ENCODE measurements at regions not wholly inside any gene's neighbourhood (a gene's known extent, or its start where the extent isn't known, plus 50 kb on each side); places are given as distances from the start of the nearest gene placed in this dataset.

- Histone ChIP-seq H3K27ac (replicated peaks) (no peak overlapping the region), H3K4me3 (replicated peaks; ENCODE audit: insufficient read depth, low read length) (no peak overlapping the region), H3K27me3 (ENCODE audit: insufficient read depth, poor library complexity, severe bottlenecking) (no peaks in the 10 kb centered on the region)
- TF ChIP-seq CTCF (IDR thresholded peaks at IDR 0.05; ENCODE audit: insufficient read depth, low read length) (no peak), SPI1 (IDR thresholded peaks at IDR 0.05; ENCODE audit: borderline replicate concordance, low read depth) (no peak), REST (IDR thresholded peaks at IDR 0.05; ENCODE audit: insufficient replicate concordance, low read depth) (no peak), POLR2AphosphoS5 (IDR thresholded peaks at IDR 0.05; ENCODE audit: low read depth) (no peak), GABPA (IDR thresholded peaks at IDR 0.05; ENCODE audit: low read depth) (no peak)
- no peak for DNase-seq (ENCODE audit: low read depth in 1 of 2, low spot score in 1 of 2)
Measured at GRCh38 chr14:97446087-97446486, 648.9 kb downstream of the VRK1 start.

DNA sequence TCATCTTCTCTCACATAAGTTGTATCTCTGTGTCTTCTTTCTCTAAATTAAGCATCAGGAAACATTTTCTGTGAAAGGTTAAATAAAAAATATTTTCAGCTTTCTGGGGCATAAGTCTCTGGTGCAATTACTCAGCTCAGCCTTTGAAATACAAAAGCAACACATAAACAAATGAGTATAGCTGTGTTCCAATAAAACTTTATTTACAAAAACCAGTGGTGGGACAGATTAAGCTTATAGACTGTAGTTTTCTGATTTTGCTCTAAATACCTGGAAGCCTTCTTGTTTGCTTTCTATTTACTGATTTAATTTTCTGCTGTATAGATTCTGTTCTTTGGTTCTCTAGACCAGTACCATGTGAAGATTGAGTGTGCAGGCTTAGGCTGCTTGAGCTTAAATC is 655.1 kb downstream of the VRK1 start:
- no peak for DNase-seq (ENCODE audit: low read depth in 1 of 2, low spot score in 1 of 2)
- H3K4me3 ChIP-seq (replicated peaks; ENCODE audit: insufficient read depth, low read length) = no peak overlapping the region
- no peak for TF ChIP-seq CTCF (IDR thresholded peaks at IDR 0.05; ENCODE audit: insufficient read depth, low read length)
- no peak for TF ChIP-seq POLR2AphosphoS5 (IDR thresholded peaks at IDR 0.05; ENCODE audit: low read depth)
- no peak for TF ChIP-seq REST (IDR thresholded peaks at IDR 0.05; ENCODE audit: insufficient replicate concordance, low read depth)
- TF ChIP-seq SPI1 (IDR thresholded peaks at IDR 0.05; ENCODE audit: borderline replicate concordance, low read depth) = no peak
- no peak for TF ChIP-seq GABPA (IDR thresholded peaks at IDR 0.05; ENCODE audit: low read depth)
- H3K27me3 ChIP-seq (ENCODE audit: insufficient read depth, poor library complexity, severe bottlenecking) = no peaks in the 10 kb centered on the region
- H3K27ac ChIP-seq (replicated peaks) = no peak overlapping the region

GRCh38 chr14:97453991-97454390 is 656.8 kb downstream of the VRK1 start:
- Histone ChIP-seq H3K27ac (replicated peaks) (no peak overlapping the region), H3K27me3 (ENCODE audit: insufficient read depth, poor library complexity, severe bottlenecking) (peaks cover 6% of the 10 kb centered on the region), H3K4me3 (replicated peaks; ENCODE audit: insufficient read depth, low read length) (no peak overlapping the region)
- TF ChIP-seq POLR2AphosphoS5 (IDR thresholded peaks at IDR 0.05; ENCODE audit: low read depth) (no peak), GABPA (IDR thresholded peaks at IDR 0.05; ENCODE audit: low read depth) (no peak)
- DNase-seq (ENCODE audit: low read depth in 1 of 2, low spot score in 1 of 2) = no peak

- DNase-seq (ENCODE audit: low read depth in 1 of 2, low spot score in 1 of 2) = no peak
- Histone ChIP-seq H3K27me3 (ENCODE audit: insufficient read depth, poor library complexity, severe bottlenecking) (peaks cover 6% of the 10 kb centered on the region), H3K4me3 (replicated peaks; ENCODE audit: insufficient read depth, low read length) (no peak overlapping the region), H3K27ac (replicated peaks) (no peak overlapping the region)
- TF ChIP-seq GABPA (IDR thresholded peaks at IDR 0.05; ENCODE audit: low read depth) = no peak
- TF ChIP-seq CTCF (IDR thresholded peaks at IDR 0.05; ENCODE audit: insufficient read depth, low read length) = no peak
Measured at GRCh38 chr14:97456462-97456861, 659.3 kb downstream of the VRK1 start.
